ENCODE measurements at regions not wholly inside any gene's neighbourhood (a gene's known extent, or its start where the extent isn't known, plus 50 kb on each side); places are given as distances from the start of the nearest gene placed in this dataset.
A peak's percentile ranks its signal among the peaks of the same experiment; 100 is the strongest.
"Not testable (repeated sequence)": the region's sequence is repeated elsewhere in the genome, so short reads cannot be mapped to it uniquely, and the experiment has no call there.

GRCh38 chr5:96292582-96293247, 140.3 kb downstream of the PCSK1 start:
- no peak for TF ChIP-seq CTCF (IDR thresholded peaks at IDR 0.05; ENCODE audit: unreplicated experiment)
- Mint-ChIP-seq H3K4me1 (ENCODE audit: insufficient read depth, unreplicated experiment) (peaks cover 22% of the 10 kb centered on the region), H3K27me3 (ENCODE audit: insufficient read depth, unreplicated experiment) (no peaks in the 10 kb centered on the region), H3K4me3 (ENCODE audit: unreplicated experiment) (no peak overlapping the region), H3K9me3 (ENCODE audit: unreplicated experiment) (peaks cover 5% of the 10 kb centered on the region), H3K36me3 (ENCODE audit: insufficient read depth, unreplicated experiment) (no peaks in the 10 kb centered on the region), H3K27ac (ENCODE audit: low read depth, unreplicated experiment) (peak overlapping the region; percentile 59)
- DNase-seq (ENCODE audit: unreplicated experiment), result peak; percentile 86
- intact Hi-C loops (cut with micrococcal nuclease), result no loop called here
- CTCF ChIA-PET, result interaction anchor here (0.6 to 1.7 kb wide), 6 partner anchors 15 to 336 kb away, joined by 3 to 4 read pairs (median 3); no protein-coding TSS in a partner anchor
- POLR2A ChIA-PET, result interaction anchor here (0.7 to 3.0 kb wide), 9 partner anchors 31 to 428 kb away, joined by 3 to 11 read pairs (median 4); no protein-coding TSS in a partner anchor
- BruUV-seq (replicated peaks), result no TSS peak

GRCh38 chr5:96289287-96289686, 143.8 kb downstream of the PCSK1 start:
- BruUV-seq (replicated peaks); H3K27me3 Mint-ChIP-seq (ENCODE audit: insufficient read depth, unreplicated experiment); CTCF ChIA-PET; H3K36me3 Mint-ChIP-seq (ENCODE audit: insufficient read depth, unreplicated experiment); H3K4me3 Mint-ChIP-seq (ENCODE audit: unreplicated experiment); H3K4me1 Mint-ChIP-seq (ENCODE audit: insufficient read depth, unreplicated experiment); H3K9me3 Mint-ChIP-seq (ENCODE audit: unreplicated experiment): not testable (repeated sequence)
- POLR2A ChIA-PET, result interaction anchor here (0.6 to 1.9 kb wide), 5 partner anchors 21 to 331 kb away, joined by 3 to 6 read pairs (median 3); no protein-coding TSS in a partner anchor
- intact Hi-C loops (cut with micrococcal nuclease), result loop anchor here (5.0 kb wide), 2 partner anchors 33 to 62 kb away; no protein-coding TSS in a partner anchor
- peak overlapping the region; percentile 73 for H3K27ac Mint-ChIP-seq (ENCODE audit: low read depth, unreplicated experiment)
- peak; percentile 21 for DNase-seq (ENCODE audit: unreplicated experiment)

- H3K27me3 Mint-ChIP-seq (ENCODE audit: insufficient read depth, unreplicated experiment), result no peaks in the 10 kb centered on the region
- CTCF ChIA-PET, result interaction anchor here (0.7 kb wide), 2 partner anchors 8 to 14 kb away, joined by 3 to 4 read pairs; no protein-coding TSS in a partner anchor
- intact Hi-C loops (cut with micrococcal nuclease), result loop anchor here (5.0 kb wide), 2 partner anchors 33 to 62 kb away; no protein-coding TSS in a partner anchor
Observed at GRCh38 chr5:96288845-96289185, 144.2 kb downstream of the PCSK1 start.

GRCh38 chr5:96288166-96288844, 144.7 kb downstream of the PCSK1 start:
- intact Hi-C loops (cut with micrococcal nuclease), result loop anchor here (5.0 kb wide), 2 partner anchors 34 to 61 kb away; no protein-coding TSS in a partner anchor

More at GRCh38 chr5:96288845-96289185, 144.2 kb downstream of the PCSK1 start:
- no peak for TF ChIP-seq CTCF (IDR thresholded peaks at IDR 0.05; ENCODE audit: unreplicated experiment)
- Mint-ChIP-seq H3K36me3 (ENCODE audit: insufficient read depth, unreplicated experiment) (no peaks in the 10 kb centered on the region), H3K27ac (ENCODE audit: low read depth, unreplicated experiment) (peak overlapping the region; percentile 73), H3K4me3 (ENCODE audit: unreplicated experiment) (no peak overlapping the region), H3K4me1 (ENCODE audit: insufficient read depth, unreplicated experiment) (peaks cover 10% of the 10 kb centered on the region), H3K9me3 (ENCODE audit: unreplicated experiment) (peaks cover 5% of the 10 kb centered on the region)
- peak; percentile 87 for DNase-seq (ENCODE audit: unreplicated experiment)
- BruUV-seq (replicated peaks), result no TSS peak
- POLR2A ChIA-PET, result interaction anchor here (0.6 to 1.9 kb wide), 4 partner anchors 20 to 331 kb away, joined by 3 to 6 read pairs (median 3); no protein-coding TSS in a partner anchor

More at GRCh38 chr5:96288166-96288844, 144.7 kb downstream of the PCSK1 start:
- no peak for TF ChIP-seq CTCF (IDR thresholded peaks at IDR 0.05; ENCODE audit: unreplicated experiment)
- H3K27ac Mint-ChIP-seq (ENCODE audit: low read depth, unreplicated experiment), result no peak overlapping the region
- no peak overlapping the region for H3K4me3 Mint-ChIP-seq (ENCODE audit: unreplicated experiment)
- no TSS peak for BruUV-seq (replicated peaks)
- POLR2A ChIA-PET, result interaction anchor here (0.6 to 1.9 kb wide), 10 partner anchors 10 to 330 kb away, joined by 3 to 6 read pairs (median 3); no protein-coding TSS in a partner anchor
- no peaks in the 10 kb centered on the region for H3K27me3 Mint-ChIP-seq (ENCODE audit: insufficient read depth, unreplicated experiment)
- CTCF ChIA-PET, result interaction anchor here (0.6 to 0.7 kb wide), 4 partner anchors 9 to 16 kb away, joined by 3 to 4 read pairs (median 3); no protein-coding TSS in a partner anchor
- peak; percentile 68 for DNase-seq (ENCODE audit: unreplicated experiment)
- H3K4me1 Mint-ChIP-seq (ENCODE audit: insufficient read depth, unreplicated experiment), result peaks cover 10% of the 10 kb centered on the region
- H3K36me3 Mint-ChIP-seq (ENCODE audit: insufficient read depth, unreplicated experiment), result no peaks in the 10 kb centered on the region
- peaks cover 5% of the 10 kb centered on the region for H3K9me3 Mint-ChIP-seq (ENCODE audit: unreplicated experiment)

Measured in MCF 10A (cell line).